ENCODE measurements at regions not wholly inside any gene's neighbourhood (a gene's known extent, or its start where the extent isn't known, plus 50 kb on each side); places are given as distances from the start of the nearest gene placed in this dataset.
"Not testable (repeated sequence)": the region's sequence is repeated elsewhere in the genome, so short reads cannot be mapped to it uniquely, and the experiment has no call there.

DNA sequence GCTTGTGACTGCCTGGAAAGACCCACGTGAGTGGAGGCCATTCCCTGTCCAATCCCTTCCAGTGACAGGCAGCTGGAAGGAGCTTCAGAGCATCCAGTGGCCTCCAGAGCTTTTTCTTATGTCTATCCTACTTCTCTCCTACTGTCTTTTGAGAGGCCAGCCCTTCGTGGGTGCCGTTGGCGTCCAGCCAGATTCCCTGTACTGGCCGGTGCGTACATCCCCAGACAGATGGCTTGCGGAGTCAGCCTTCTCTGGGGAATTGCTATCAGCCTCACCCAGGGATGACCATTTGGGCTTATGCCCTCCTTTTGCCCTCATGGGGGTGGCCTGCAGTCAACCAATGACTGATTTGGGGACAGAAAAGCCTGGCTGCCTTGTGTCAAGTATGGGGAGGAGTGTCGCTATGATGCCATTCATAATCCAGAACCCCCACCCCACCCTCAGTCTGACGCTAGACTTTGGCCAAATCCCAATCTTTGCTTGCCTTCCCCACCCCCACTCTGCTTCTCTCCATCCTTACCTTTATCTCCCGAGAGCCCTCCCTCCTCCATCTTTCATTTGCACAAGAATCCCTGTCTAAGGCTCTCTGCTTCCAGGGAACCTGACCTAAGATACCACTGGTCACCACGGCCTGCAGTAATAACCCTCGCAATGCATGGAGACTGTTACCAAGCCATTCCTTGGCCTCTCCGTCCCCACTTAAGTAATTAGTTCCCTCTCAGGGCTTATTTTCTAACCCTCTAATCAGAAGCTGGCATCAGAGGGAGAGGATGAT, 150.3 kb upstream of the BCOR start:
- Mint-ChIP-seq H3K27ac (no peak overlapping the region), H3K4me3 (no peak overlapping the region), H3K27me3 (peaks cover 3% of the 10 kb centered on the region), H3K36me3 (no peaks in the 10 kb centered on the region), H3K9me3 (no peaks in the 10 kb centered on the region), H3K4me1 (peaks cover 6% of the 10 kb centered on the region)
- no peak for DNase-seq
- POLR2A ChIA-PET = no interaction called here
- ATAC-seq (ENCODE audit: low read depth) = no peak

DNA sequence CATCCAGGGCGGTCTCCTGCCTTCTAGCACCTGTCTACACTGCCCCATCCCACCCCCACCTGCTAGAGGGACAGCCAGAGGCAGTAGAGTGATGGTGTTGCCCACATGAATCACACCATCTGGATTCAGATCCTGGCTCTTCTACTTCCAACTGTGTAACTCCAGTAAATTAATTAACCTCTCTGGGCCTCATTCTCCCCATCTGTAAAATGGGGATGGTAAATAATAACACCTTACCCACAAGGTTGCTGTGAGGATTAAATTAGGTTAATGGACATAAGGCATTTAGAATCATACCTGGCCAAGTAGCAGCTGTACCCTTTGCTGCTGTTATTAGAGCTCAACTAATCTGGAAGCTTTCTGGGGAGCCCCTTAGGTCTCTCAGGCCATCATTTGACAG, 149.6 kb upstream of the BCOR start:
- no peaks in the 10 kb centered on the region for H3K36me3 Mint-ChIP-seq
- peaks cover 3% of the 10 kb centered on the region for H3K27me3 Mint-ChIP-seq
- no peak overlapping the region for H3K4me3 Mint-ChIP-seq
- H3K4me1 Mint-ChIP-seq = peaks cover 6% of the 10 kb centered on the region
- POLR2A ChIA-PET = no interaction called here
- no peak for ATAC-seq (ENCODE audit: low read depth)
- no peaks in the 10 kb centered on the region for H3K9me3 Mint-ChIP-seq
- DNase-seq = no peak
- H3K27ac Mint-ChIP-seq = no peak overlapping the region

DNA sequence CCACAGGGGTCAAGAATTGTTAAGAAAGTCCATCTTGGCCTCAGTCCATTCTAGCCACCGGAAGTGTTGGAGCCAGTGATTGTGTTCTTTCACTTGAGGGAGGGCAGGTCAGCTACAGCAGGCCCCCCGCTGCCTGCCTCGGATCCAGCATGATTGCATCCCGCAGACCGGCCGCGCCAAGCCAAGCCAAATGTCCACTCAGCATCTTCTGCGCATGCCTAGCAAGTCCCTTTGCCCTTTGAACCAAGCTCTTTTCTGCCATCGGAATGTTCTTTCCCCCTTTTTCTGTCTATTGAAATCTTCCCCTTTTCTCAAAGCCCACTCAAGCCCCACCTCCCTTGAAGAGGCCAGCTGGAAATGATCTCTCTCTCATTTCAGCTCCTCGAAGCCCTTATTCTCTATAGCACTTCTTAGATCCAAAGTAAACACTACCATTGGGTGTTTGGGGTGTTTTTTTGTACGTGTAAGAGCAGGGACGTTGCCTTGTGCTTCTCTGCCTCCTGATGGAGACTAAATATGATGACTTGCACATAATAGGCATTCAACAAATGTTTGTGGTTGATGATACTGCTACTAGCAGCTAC, 147.8 kb upstream of the BCOR start:
- no peaks in the 10 kb centered on the region for H3K9me3 Mint-ChIP-seq

DNA sequence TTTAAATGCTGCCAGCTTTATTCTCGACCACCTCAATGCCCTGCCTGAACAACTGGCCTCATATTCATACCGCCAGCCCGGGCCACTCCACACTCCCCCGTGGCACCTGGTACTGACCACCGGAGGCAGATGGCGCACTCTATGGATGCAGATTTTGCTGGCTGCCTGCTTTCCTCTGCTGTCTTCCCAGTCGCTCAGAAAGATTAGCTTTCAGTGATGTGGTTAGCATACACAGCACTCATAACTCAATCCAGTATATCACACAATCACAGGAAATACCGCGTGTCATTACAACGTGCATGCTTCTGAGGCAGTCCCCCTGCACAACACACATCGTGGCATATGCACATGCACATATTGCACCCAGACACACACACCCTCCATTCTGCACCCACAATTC, 147.2 kb upstream of the BCOR start:
- H3K27ac Mint-ChIP-seq = no peak overlapping the region
- H3K4me3 Mint-ChIP-seq = no peak overlapping the region
- no peaks in the 10 kb centered on the region for H3K36me3 Mint-ChIP-seq
- H3K9me3 Mint-ChIP-seq = no peaks in the 10 kb centered on the region
- peaks cover 3% of the 10 kb centered on the region for H3K27me3 Mint-ChIP-seq
- POLR2A ChIA-PET = interaction anchor here (1.3 kb wide), 1 partner anchor 68 kb away, joined by 5 read pairs; no protein-coding TSS in a partner anchor
- H3K4me1 Mint-ChIP-seq = peaks cover 8% of the 10 kb centered on the region
- no peak for DNase-seq
- peak; percentile 65 for ATAC-seq (ENCODE audit: low read depth)

More for the DNA sequence above, 147.8 kb upstream of the BCOR start:
- no peaks in the 10 kb centered on the region for H3K36me3 Mint-ChIP-seq
- ATAC-seq (ENCODE audit: low read depth) = no peak
- peaks cover 8% of the 10 kb centered on the region for H3K4me1 Mint-ChIP-seq
- no peak overlapping the region for H3K27ac Mint-ChIP-seq
- POLR2A ChIA-PET = interaction anchor here (1.3 kb wide), 1 partner anchor 69 kb away, joined by 5 read pairs; no protein-coding TSS in a partner anchor
- peaks cover 3% of the 10 kb centered on the region for H3K27me3 Mint-ChIP-seq
- H3K4me3 Mint-ChIP-seq = peak overlapping the region; percentile 22
- no peak for DNase-seq

DNA sequence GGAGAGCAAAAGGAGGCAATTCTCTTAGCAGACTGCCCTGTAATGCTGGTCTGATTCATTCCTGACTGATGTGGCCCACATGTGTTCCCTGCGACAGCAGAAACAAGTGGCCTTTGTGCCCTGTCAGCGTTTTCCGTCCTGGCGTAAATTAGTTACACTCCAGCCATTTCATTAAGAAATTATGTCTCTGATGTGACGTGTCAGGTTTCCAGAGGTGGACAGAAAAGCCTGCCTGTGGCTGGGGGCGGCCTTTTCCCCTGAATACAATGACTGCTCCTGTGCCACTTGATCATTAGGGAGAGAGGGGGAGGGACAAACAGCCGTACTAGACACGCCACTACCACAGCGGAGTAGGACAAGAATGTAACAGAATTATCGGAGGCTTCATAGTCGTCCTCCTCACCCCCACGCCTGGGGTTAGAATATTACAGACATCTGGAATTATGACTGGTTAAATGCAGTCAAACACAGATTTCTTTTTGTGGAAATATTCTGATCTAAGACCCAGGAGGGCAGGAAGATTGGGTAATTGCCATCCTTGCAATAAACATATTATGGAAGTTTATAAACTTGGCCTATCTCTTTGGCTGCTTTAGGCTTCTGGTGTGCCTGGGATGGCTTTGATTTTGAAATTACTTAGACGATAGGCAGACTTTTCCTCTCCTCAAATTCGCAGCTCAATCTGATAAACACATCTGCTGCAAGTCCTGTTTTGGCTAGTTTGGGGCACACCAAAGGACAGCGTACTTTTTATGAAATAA, 146.2 kb upstream of the BCOR start:
- Mint-ChIP-seq H3K36me3 (peaks cover 3% of the 10 kb centered on the region), H3K27ac (no peak overlapping the region), H3K27me3 (peaks cover 3% of the 10 kb centered on the region), H3K9me3 (peaks cover 3% of the 10 kb centered on the region), H3K4me3 (no peak overlapping the region), H3K4me1 (peaks cover 8% of the 10 kb centered on the region)
- DNase-seq (no peak), ATAC-seq (ENCODE audit: low read depth) (no peak)
- POLR2A ChIA-PET = no interaction called here

DNA sequence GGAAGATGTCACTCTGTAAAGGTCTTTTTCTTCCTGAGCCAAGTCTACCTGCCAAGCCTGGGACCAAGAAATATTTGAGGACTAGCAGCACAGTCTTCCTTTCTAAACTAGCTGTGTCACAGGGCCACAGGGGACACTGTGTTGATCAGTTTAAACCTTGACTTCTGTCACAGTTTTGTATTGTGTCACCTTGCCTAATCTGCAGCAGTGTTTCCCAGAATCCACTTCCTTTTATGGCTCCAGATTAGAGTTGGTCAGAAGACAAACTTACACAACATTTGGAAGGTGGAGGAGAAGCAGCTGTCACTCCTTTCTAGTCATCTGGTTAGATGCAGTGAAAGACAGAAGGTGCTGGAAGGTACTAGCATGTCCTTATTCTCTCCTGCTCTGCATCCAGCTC, 143.1 kb upstream of the BCOR start:
- Mint-ChIP-seq H3K27ac (no peak overlapping the region), H3K9me3 (peaks cover 3% of the 10 kb centered on the region), H3K4me1 (peaks cover 8% of the 10 kb centered on the region), H3K4me3 (no peak overlapping the region), H3K36me3 (peaks cover 3% of the 10 kb centered on the region), H3K27me3 (peaks cover 5% of the 10 kb centered on the region)
- POLR2A ChIA-PET = no interaction called here
- ATAC-seq (ENCODE audit: low read depth) = no peak
- no peak for DNase-seq

DNA sequence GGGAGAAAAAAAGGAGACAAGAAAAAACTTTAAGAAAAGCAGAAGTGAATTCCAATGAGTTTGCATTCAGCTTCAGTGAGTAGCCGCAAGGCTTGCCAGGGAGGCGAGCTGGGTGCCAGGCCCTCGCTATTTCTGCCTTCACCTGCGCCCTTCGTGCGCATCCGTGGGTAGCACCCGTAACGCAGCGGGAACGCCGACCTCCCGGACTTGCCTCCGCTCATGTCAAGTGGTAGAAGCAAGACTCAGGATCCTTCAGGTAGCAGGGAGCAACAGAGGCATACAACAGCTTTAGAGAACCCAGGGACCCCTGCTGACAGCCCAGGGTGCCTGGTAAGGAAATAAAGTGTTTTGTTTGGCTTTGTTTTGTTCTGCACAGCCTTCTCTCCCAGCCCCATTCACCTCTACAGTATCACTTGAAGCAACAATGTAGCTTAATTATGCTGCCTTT, 140.0 kb upstream of the BCOR start:
- no peak for DNase-seq
- peaks cover 3% of the 10 kb centered on the region for H3K36me3 Mint-ChIP-seq
- no peak overlapping the region for H3K4me3 Mint-ChIP-seq
- POLR2A ChIA-PET = no interaction called here
- H3K9me3 Mint-ChIP-seq = peaks cover 3% of the 10 kb centered on the region
- peaks cover 2% of the 10 kb centered on the region for H3K27me3 Mint-ChIP-seq
- H3K27ac Mint-ChIP-seq = no peak overlapping the region
- ATAC-seq (ENCODE audit: low read depth) = no peak
- H3K4me1 Mint-ChIP-seq = peaks cover 2% of the 10 kb centered on the region

DNA sequence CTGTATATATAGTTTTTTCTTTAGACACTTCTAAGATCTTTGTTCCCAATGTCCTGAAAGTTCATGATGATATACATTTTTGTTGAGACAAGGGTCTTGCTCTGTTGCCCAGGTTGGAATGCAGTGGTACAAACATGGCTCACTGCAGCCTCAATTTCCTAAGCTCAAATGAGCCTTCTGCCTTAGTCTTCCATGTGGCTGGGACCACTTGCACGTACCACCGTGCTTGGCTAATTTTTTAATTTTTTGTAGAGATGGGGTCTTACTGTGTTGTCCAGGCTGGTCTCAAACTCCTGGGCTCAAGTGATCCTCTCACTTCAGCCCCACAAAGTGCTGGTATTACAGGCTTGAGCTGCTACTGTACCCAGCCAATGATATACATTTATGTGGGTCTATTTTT, 132.9 kb upstream of the BCOR start:
- no peaks in the 10 kb centered on the region for H3K27me3 Mint-ChIP-seq
- ATAC-seq (ENCODE audit: low read depth) (no peak), DNase-seq (no peak)
- H3K4me1 Mint-ChIP-seq = no peaks in the 10 kb centered on the region
- no peak overlapping the region for H3K27ac Mint-ChIP-seq
- no peaks in the 10 kb centered on the region for H3K36me3 Mint-ChIP-seq
- POLR2A ChIA-PET = no interaction called here
- no peaks in the 10 kb centered on the region for H3K9me3 Mint-ChIP-seq
- no peak overlapping the region for H3K4me3 Mint-ChIP-seq

DNA sequence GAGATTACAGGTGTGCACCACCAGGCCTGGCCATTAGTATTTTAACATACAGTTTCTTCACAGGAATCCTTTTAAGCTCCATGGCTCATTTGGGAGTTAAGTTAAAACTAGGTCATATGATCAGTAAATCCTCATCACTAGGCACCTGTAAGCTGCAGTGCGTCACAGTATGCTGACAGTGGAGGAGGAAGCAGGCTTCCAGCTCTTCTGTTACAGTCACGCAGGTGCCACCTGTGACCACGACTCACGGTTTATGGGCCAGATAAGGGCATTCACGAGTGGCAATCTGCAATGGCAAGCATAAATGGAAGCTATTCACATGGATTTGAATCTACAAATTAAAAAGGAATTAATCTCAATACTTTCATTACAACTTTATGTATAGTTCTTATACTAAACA, 129.4 kb upstream of the BCOR start:
- POLR2A ChIA-PET = no interaction called here

DNA sequence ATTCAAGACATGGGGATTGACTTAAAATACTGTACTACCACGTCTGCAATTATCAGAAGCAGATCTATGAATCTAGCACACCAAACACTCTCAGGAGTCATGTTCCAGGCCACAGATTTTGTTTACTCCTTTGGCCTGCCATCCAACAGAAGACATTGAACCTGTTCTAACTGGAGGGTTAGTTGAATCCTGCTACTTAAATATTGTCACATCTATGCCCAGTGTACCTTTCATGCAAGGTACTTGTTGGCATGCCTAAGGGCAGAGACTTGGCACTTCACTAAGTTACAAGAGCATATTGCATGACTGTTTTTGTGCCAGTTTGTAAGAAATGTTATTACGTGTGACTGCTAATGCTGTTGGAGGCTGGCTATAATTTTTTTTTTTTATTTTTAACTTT, 126.9 kb upstream of the BCOR start:
- ATAC-seq (ENCODE audit: low read depth) = no peak
- no peak for DNase-seq
- no peaks in the 10 kb centered on the region for H3K4me1 Mint-ChIP-seq
- POLR2A ChIA-PET = no interaction called here
- H3K36me3 Mint-ChIP-seq = no peaks in the 10 kb centered on the region
- H3K9me3 Mint-ChIP-seq = peaks cover 1% of the 10 kb centered on the region
- no peak overlapping the region for H3K4me3 Mint-ChIP-seq
- no peaks in the 10 kb centered on the region for H3K27me3 Mint-ChIP-seq
- no peak overlapping the region for H3K27ac Mint-ChIP-seq

More for the DNA sequence above, 129.4 kb upstream of the BCOR start:
- Mint-ChIP-seq H3K36me3 (no peaks in the 10 kb centered on the region), H3K9me3 (no peaks in the 10 kb centered on the region), H3K27me3 (no peaks in the 10 kb centered on the region), H3K4me3 (no peak overlapping the region), H3K4me1 (no peaks in the 10 kb centered on the region), H3K27ac (no peak overlapping the region)
- ATAC-seq (ENCODE audit: low read depth) (no peak), DNase-seq (no peak)

DNA sequence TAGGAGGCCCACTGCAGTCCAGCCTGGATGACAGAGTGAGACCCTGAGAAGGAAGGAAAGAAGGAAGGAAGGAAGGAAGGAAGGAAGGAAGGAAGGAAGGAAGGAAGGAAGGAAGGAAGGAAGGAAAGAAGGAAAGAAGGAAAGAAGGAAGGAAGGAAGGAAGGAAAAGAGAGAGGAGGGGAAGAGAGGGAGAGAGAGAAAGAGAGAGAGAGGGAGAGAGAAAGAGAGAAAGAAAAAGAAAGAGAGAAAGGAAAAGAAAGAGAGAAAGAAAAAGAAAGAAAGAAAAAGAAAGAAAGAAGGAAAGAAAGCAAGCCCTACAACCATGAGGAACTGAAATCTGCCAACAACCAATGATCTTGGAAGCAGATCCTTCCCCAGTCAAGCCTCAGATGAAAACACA, 124.9 kb upstream of the BCOR start:
- POLR2A ChIA-PET; H3K27ac Mint-ChIP-seq; DNase-seq; ATAC-seq (ENCODE audit: low read depth); H3K4me3 Mint-ChIP-seq; H3K4me1 Mint-ChIP-seq; H3K9me3 Mint-ChIP-seq; H3K36me3 Mint-ChIP-seq; H3K27me3 Mint-ChIP-seq: not testable (repeated sequence)

DNA sequence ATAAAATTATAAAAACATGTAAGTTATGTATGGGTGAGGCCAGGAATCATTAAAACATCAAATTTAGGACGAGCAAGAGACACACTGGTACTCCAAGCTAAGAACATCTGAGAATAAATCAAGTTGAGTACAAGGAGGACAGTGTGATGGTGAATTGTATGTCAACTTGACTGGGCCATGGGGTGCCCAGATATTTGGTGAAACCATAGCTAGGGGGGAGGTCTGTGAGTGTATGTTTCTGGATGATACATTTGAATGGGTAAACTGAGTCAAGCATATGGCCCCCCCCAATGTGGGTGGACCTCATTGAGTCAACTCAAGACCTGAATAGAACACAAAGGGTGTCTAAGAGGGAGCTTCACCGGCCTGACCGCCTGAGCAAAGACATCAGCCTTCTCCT, 115.3 kb upstream of the BCOR start:
- H3K27ac Mint-ChIP-seq = no peak overlapping the region
- DNase-seq (no peak), ATAC-seq (ENCODE audit: low read depth) (no peak)
- H3K36me3 Mint-ChIP-seq = no peaks in the 10 kb centered on the region
- peaks cover 4% of the 10 kb centered on the region for H3K4me1 Mint-ChIP-seq
- peaks cover 2% of the 10 kb centered on the region for H3K9me3 Mint-ChIP-seq
- H3K27me3 Mint-ChIP-seq = peaks cover 2% of the 10 kb centered on the region
- POLR2A ChIA-PET = no interaction called here
- no peak overlapping the region for H3K4me3 Mint-ChIP-seq

DNA sequence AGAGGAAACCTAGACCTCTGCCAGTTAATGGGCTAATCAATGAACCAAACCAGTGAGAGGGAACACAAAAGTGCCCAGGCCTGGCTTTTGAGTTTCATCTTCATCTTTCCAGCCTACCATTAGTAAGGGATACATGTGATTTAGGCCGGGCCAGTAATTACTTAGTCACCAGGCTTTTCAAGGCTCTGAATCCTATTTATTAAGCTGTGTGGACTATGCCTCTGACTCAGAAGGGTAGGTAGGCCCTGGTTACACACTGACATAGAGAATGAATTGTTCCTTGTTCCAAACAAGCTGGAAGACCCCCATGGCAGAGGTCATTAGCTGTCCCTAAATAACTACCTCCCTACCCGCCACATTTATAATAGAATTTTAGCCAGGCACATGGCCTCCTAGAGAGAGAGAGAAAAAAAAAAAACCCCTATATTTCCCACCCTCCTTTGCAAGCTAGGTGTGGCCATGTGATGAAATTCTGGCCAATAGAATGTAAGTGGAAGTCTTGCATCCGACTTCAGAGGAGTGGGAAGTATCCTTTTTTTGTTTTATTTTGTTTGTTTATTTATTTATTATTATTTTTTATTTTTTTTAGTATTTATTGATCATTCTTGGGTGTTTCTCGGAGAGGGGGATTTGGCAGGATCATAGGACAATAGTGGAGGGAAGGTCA, 112.3 kb upstream of the BCOR start:
- no peak for ATAC-seq (ENCODE audit: low read depth)
- no peaks in the 10 kb centered on the region for H3K36me3 Mint-ChIP-seq
- peaks cover 8% of the 10 kb centered on the region for H3K4me1 Mint-ChIP-seq
- POLR2A ChIA-PET = no interaction called here
- H3K9me3 Mint-ChIP-seq = peaks cover 2% of the 10 kb centered on the region
- DNase-seq = no peak
- H3K27me3 Mint-ChIP-seq = peaks cover 2% of the 10 kb centered on the region
- no peak overlapping the region for H3K27ac Mint-ChIP-seq
- no peak overlapping the region for H3K4me3 Mint-ChIP-seq

All from activated naive CD8-positive, alpha-beta T cell treated with anti-CD3 and anti-CD28 coated beads, Interleukin-2, amount 10 ng/mL, durations not matched to agents 7 days and 5 days (primary cell).